ENCODE measurements at regions not wholly inside any gene's neighbourhood (a gene's known extent, or its start where the extent isn't known, plus 50 kb on each side); places are given as distances from the start of the nearest gene placed in this dataset.

GRCh38 chr14:58808828-58809227 lies 171.1 kb downstream of the DACT1 start:
- no peak for DNase-seq
- Histone ChIP-seq H3K4me3 (ENCODE audit: low read length) (no peak overlapping the region), H3K36me3 (ENCODE audit: control insufficient read depth, insufficient read depth, low read length) (no peaks in the 10 kb centered on the region), H3K27me3 (ENCODE audit: control insufficient read depth, insufficient read depth, low read length) (no peaks in the 10 kb centered on the region), H3K9me3 (replicated peaks; ENCODE audit: control insufficient read depth, low read depth, low read length) (no peaks in the 10 kb centered on the region), H3K27ac (ENCODE audit: low read length) (no peak overlapping the region), H3K4me1 (ENCODE audit: control insufficient read depth, insufficient read depth, low read length) (peaks cover 3% of the 10 kb centered on the region)
- WGBS (ENCODE audit: insufficient coverage) = 33% methylated on average over 2 of the region's 4 CpGs

DNA sequence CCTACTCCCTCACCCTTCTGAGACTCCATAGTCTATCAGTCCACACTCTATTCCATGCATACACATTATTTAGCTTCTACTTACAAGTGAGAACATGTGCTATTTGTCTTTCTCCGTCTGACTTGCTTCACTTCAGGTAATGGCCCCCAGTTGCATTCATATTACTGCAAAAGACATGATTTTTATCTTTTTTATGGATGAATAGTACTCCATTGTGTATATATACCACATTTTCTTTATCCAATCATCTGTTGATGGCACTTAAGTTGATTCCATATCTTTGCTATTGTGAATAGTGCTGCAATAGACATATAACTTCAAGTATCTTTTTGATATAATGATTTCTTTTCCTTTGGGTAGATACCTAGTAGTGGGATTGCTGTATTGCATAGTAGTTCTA lies 171.8 kb downstream of the DACT1 start:
- Histone ChIP-seq H3K36me3 (ENCODE audit: control insufficient read depth, insufficient read depth, low read length) (no peaks in the 10 kb centered on the region), H3K27ac (ENCODE audit: low read length) (no peak overlapping the region), H3K27me3 (ENCODE audit: control insufficient read depth, insufficient read depth, low read length) (no peaks in the 10 kb centered on the region), H3K4me3 (ENCODE audit: low read length) (no peak overlapping the region), H3K4me1 (ENCODE audit: control insufficient read depth, insufficient read depth, low read length) (peaks cover 3% of the 10 kb centered on the region), H3K9me3 (replicated peaks; ENCODE audit: control insufficient read depth, low read depth, low read length) (no peaks in the 10 kb centered on the region)
- WGBS (ENCODE audit: insufficient coverage) = no CpG with 5 or more reads among the region's 1 CpG
- DNase-seq = no peak

GRCh38 chr14:58812050-58812910 lies 174.5 kb downstream of the DACT1 start:
- Histone ChIP-seq H3K27me3 (ENCODE audit: control insufficient read depth, insufficient read depth, low read length) (no peaks in the 10 kb centered on the region), H3K4me1 (ENCODE audit: control insufficient read depth, insufficient read depth, low read length) (peaks cover 20% of the 10 kb centered on the region), H3K9me3 (replicated peaks; ENCODE audit: control insufficient read depth, low read depth, low read length) (no peaks in the 10 kb centered on the region), H3K4me3 (ENCODE audit: low read length) (no peak overlapping the region), H3K27ac (ENCODE audit: low read length) (no peak overlapping the region), H3K36me3 (ENCODE audit: control insufficient read depth, insufficient read depth, low read length) (no peaks in the 10 kb centered on the region)
- no peak for DNase-seq
- 43% methylated on average over 1 of the region's 3 CpGs for WGBS (ENCODE audit: insufficient coverage)

DNA sequence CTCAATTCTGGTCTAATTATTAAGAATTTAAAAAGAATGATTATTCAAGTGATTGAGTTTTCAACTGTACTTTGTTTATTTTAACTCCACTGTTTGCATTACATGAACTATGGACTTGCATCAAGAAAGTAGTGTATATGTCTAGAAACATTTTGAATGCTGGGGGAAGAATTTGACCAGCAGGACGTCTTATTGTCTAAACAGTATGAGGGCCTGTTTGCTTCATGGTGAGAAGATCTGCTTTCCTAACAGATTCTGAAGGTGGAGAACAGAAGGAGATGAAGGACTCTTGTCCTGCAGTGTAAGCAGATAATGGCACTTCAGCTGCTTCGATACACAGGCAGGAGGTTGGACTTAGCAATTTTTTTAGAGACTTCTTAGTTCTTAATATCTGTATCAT lies 176.0 kb downstream of the DACT1 start:
- Histone ChIP-seq H3K4me1 (ENCODE audit: control insufficient read depth, insufficient read depth, low read length) (peaks cover 20% of the 10 kb centered on the region), H3K27me3 (ENCODE audit: control insufficient read depth, insufficient read depth, low read length) (no peaks in the 10 kb centered on the region), H3K9me3 (replicated peaks; ENCODE audit: control insufficient read depth, low read depth, low read length) (no peaks in the 10 kb centered on the region), H3K27ac (ENCODE audit: low read length) (no peak overlapping the region), H3K36me3 (ENCODE audit: control insufficient read depth, insufficient read depth, low read length) (no peaks in the 10 kb centered on the region), H3K4me3 (ENCODE audit: low read length) (no peak overlapping the region)
- WGBS (ENCODE audit: insufficient coverage) = 79% methylated on average over 1 of the region's 2 CpGs
- DNase-seq = no peak

DNA sequence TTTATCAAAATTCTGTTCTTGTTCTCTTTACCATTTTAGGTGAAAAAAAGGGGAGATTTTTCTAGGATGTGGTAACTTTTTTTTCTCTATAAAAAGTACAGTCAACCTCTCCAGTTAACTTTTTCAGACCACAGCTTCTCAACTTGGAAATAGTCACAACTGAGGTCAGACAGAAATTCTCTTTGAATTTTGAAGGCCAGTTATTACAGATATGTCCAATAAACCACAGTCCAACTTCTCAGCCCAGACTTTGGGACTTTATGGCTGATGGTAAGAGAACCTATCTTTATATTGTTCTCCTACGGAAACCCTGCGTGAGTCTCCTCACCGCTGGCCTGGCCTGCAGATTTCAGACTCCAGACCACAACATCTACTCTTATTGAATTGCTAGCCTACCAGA lies 176.7 kb downstream of the DACT1 start:
- no peaks in the 10 kb centered on the region for H3K9me3 ChIP-seq (replicated peaks; ENCODE audit: control insufficient read depth, low read depth, low read length)
- peak overlapping the region; percentile 21 for H3K27ac ChIP-seq (ENCODE audit: low read length)
- DNase-seq = no peak
- WGBS (ENCODE audit: insufficient coverage) = 100% methylated on average over 1 of the region's 3 CpGs
- no peaks in the 10 kb centered on the region for H3K27me3 ChIP-seq (ENCODE audit: control insufficient read depth, insufficient read depth, low read length)
- no peak overlapping the region for H3K4me3 ChIP-seq (ENCODE audit: low read length)
- H3K4me1 ChIP-seq (ENCODE audit: control insufficient read depth, insufficient read depth, low read length) = peaks cover 19% of the 10 kb centered on the region
- no peaks in the 10 kb centered on the region for H3K36me3 ChIP-seq (ENCODE audit: control insufficient read depth, insufficient read depth, low read length)

DNA sequence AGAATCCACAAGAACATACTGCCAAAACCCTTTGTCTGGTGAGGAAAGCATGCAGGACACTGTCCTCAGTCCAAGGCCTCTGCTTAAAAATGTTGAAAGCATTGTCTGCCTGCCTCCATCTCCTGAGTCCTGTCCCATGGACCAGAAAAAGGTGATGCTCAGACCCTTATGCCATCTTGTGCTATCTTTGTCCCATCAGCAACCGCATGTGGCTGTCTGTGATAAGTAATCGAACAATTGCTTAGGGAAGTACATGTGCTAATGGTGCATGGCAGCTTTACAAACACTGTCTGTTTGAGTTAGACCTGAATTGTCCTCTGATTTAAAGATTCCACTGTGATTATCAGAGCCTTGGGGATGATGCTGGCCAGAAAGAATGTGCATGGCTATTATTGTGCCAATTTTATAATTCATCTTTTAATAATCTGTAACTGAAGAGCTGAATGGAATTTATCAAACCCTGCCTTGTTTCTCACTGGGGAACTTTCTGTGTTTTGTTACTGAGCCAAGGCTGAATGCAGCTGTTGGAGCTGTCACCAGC lies 177.5 kb downstream of the DACT1 start:
- Histone ChIP-seq H3K27me3 (ENCODE audit: control insufficient read depth, insufficient read depth, low read length) (no peaks in the 10 kb centered on the region), H3K27ac (ENCODE audit: low read length) (peak overlapping the region; percentile 74), H3K9me3 (replicated peaks; ENCODE audit: control insufficient read depth, low read depth, low read length) (no peaks in the 10 kb centered on the region), H3K4me3 (ENCODE audit: low read length) (no peak overlapping the region), H3K4me1 (ENCODE audit: control insufficient read depth, insufficient read depth, low read length) (peaks cover 19% of the 10 kb centered on the region), H3K36me3 (ENCODE audit: control insufficient read depth, insufficient read depth, low read length) (no peaks in the 10 kb centered on the region)
- DNase-seq = peak; percentile 96
- 22% methylated on average over 1 of the region's 2 CpGs for WGBS (ENCODE audit: insufficient coverage)

DNA sequence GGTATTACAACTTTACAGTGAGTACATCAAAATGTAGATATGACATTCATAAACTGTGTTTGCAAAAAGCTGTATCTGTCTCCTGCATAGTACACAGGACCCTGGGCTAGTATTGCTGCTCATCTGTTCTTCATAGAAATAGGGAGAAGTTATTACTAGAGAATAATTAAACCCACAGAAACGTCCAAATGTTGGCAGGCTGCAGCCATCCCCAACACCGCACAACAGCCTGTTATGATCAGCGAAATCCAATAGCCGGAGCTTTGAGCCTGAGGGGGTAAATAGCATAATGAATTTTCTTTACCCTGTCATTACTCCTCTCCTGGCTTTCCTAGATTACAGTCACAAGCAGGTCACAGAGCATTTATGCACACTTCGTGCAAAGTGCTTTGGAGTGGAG lies 178.0 kb downstream of the DACT1 start:
- no peak for DNase-seq
- Histone ChIP-seq H3K9me3 (replicated peaks; ENCODE audit: control insufficient read depth, low read depth, low read length) (no peaks in the 10 kb centered on the region), H3K4me1 (ENCODE audit: control insufficient read depth, insufficient read depth, low read length) (peaks cover 19% of the 10 kb centered on the region), H3K36me3 (ENCODE audit: control insufficient read depth, insufficient read depth, low read length) (no peaks in the 10 kb centered on the region), H3K27me3 (ENCODE audit: control insufficient read depth, insufficient read depth, low read length) (no peaks in the 10 kb centered on the region), H3K27ac (ENCODE audit: low read length) (peak overlapping the region; percentile 72), H3K4me3 (ENCODE audit: low read length) (no peak overlapping the region)
- no CpG with 5 or more reads among the region's 5 CpGs for WGBS (ENCODE audit: insufficient coverage)

DNA sequence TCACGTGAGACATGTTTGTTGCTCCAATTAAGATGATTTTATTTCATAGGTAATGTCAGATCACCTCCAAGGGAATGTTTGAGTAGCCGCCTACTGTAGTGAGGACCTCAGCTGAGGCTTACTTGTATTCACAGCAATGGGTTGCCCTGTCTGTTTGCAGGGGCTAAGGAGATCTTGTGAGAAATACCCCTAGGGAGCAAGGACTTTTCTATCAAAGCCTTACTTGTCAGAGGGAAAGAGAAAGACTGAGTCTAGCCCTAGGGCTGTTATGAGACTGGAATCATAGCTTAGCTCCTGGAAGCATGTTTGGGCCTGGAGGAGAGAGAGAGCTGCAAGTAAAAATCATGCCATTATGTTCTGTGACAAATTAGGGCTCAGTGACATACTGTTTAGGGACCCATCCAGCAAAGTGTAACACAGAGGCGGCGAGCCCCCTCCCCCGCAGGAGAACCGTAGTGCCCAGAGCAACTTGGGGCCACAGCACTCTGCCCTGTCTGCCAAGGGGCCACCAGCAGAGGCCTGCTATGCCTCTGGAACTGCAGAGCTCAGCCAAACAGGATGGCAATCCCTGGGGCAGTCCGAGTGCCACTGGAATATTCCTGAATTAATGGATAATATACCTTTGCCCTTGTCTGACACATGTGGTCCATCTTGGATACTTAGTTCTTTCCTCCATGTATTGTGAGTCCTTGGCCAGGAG lies 178.8 kb downstream of the DACT1 start:
- no peak for DNase-seq
- Histone ChIP-seq H3K9me3 (replicated peaks; ENCODE audit: control insufficient read depth, low read depth, low read length) (no peaks in the 10 kb centered on the region), H3K27ac (ENCODE audit: low read length) (peak overlapping the region; percentile 72), H3K27me3 (ENCODE audit: control insufficient read depth, insufficient read depth, low read length) (no peaks in the 10 kb centered on the region), H3K36me3 (ENCODE audit: control insufficient read depth, insufficient read depth, low read length) (no peaks in the 10 kb centered on the region), H3K4me3 (ENCODE audit: low read length) (no peak overlapping the region), H3K4me1 (ENCODE audit: control insufficient read depth, insufficient read depth, low read length) (peaks cover 19% of the 10 kb centered on the region)
- WGBS (ENCODE audit: insufficient coverage) = 82% methylated on average over 4 of the region's 7 CpGs

DNA sequence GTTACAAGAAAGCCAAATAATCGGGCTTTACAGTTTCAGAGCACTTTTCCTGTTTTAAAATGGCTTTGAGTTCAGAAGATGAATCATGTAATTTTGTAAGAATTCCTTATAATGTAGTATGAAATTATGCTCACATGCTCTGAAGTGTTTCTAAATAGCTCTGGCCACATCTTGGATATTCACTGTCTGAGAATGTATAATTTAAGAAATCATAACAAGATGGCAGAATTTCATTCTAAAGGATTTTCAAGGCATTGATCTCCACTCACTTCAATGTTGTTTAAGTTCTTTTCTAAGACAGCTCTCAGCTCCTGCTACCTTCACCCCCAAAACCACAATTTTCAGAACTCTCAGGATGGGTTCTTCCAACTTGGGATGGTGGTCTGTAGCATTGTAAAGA lies 180.1 kb downstream of the DACT1 start:
- peak overlapping the region; percentile 10 for H3K27ac ChIP-seq (ENCODE audit: low read length)
- no peaks in the 10 kb centered on the region for H3K9me3 ChIP-seq (replicated peaks; ENCODE audit: control insufficient read depth, low read depth, low read length)
- no peak for DNase-seq

DNA sequence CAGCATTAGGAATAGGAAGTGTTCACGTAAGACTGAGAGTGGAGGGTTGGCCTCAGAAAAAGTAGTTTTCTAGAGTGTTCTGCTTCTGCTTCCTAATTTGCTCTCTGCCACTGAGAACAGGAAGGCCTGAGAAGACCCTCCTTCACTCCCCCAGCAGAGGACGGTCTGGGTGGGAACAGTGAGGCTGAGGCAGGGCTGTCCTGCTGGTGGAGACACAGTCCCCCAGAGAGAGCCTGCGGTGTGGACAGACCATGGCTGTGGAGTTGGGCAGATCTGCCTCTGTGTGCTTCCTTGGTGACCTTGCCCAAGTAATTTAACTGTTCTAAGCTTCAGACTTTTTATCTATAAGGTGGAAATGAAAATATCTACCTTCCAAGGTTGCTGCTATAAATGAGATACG lies 182.3 kb downstream of the DACT1 start:
- Histone ChIP-seq H3K9me3 (replicated peaks; ENCODE audit: control insufficient read depth, low read depth, low read length) (no peaks in the 10 kb centered on the region), H3K27ac (ENCODE audit: low read length) (no peak overlapping the region), H3K27me3 (ENCODE audit: control insufficient read depth, insufficient read depth, low read length) (no peaks in the 10 kb centered on the region), H3K4me1 (ENCODE audit: control insufficient read depth, insufficient read depth, low read length) (peaks cover 22% of the 10 kb centered on the region), H3K4me3 (ENCODE audit: low read length) (no peak overlapping the region), H3K36me3 (ENCODE audit: control insufficient read depth, insufficient read depth, low read length) (no peaks in the 10 kb centered on the region)
- DNase-seq = no peak
- WGBS (ENCODE audit: insufficient coverage) = no CpG with 5 or more reads among the region's 4 CpGs

More for the DNA sequence above, 180.1 kb downstream of the DACT1 start:
- Histone ChIP-seq H3K4me3 (ENCODE audit: low read length) (no peak overlapping the region), H3K27me3 (ENCODE audit: control insufficient read depth, insufficient read depth, low read length) (no peaks in the 10 kb centered on the region), H3K4me1 (ENCODE audit: control insufficient read depth, insufficient read depth, low read length) (peaks cover 19% of the 10 kb centered on the region), H3K36me3 (ENCODE audit: control insufficient read depth, insufficient read depth, low read length) (no peaks in the 10 kb centered on the region)
- WGBS (ENCODE audit: insufficient coverage) = no CpG with 5 or more reads among the region's 1 CpG

Data from muscle of leg (tissue), 3 donors.